ENCODE measurements at regions not wholly inside any gene's neighbourhood (a gene's known extent, or its start where the extent isn't known, plus 50 kb on each side); places are given as distances from the start of the nearest gene placed in this dataset.

DNA sequence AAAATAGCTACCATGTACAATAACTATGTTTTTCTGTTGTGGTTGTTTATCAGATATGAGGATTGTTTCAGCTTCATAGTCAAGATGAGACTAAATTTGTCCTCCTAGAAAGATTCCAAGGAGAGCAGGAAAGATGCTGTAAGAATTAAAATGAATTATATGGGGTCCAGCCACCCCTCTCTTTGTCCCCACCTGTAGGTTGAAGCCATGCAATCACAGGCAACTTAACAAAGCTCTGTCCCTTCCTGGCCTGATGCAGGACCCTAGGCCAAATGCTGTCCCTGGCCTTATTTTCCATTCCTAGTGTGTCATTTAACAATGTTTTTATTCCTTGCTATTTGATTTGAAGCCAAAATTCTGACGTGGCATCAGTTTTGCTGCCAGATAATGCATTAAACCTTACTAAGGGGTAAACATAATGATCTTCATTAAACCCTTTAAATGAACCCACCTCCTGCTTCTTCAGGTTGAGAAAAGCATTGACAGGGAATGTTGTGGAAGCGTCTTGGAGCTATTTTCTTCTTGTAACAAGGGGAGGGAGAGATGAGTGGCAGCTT, 240.9 kb upstream of the ZNF521 start (continued):
- TF ChIP-seq, protein P1, sequence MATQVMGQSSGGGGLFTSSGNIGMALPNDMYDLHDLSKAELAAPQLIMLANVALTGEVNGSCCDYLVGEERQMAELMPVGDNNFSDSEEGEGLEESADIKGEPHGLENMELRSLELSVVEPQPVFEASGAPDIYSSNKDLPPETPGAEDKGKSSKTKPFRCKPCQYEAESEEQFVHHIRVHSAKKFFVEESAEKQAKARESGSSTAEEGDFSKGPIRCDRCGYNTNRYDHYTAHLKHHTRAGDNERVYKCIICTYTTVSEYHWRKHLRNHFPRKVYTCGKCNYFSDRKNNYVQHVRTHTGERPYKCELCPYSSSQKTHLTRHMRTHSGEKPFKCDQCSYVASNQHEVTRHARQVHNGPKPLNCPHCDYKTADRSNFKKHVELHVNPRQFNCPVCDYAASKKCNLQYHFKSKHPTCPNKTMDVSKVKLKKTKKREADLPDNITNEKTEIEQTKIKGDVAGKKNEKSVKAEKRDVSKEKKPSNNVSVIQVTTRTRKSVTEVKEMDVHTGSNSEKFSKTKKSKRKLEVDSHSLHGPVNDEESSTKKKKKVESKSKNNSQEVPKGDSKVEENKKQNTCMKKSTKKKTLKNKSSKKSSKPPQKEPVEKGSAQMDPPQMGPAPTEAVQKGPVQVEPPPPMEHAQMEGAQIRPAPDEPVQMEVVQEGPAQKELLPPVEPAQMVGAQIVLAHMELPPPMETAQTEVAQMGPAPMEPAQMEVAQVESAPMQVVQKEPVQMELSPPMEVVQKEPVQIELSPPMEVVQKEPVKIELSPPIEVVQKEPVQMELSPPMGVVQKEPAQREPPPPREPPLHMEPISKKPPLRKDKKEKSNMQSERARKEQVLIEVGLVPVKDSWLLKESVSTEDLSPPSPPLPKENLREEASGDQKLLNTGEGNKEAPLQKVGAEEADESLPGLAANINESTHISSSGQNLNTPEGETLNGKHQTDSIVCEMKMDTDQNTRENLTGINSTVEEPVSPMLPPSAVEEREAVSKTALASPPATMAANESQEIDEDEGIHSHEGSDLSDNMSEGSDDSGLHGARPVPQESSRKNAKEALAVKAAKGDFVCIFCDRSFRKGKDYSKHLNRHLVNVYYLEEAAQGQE (IDR thresholded peaks at IDR 0.05; ENCODE audit: low read depth) = no peak

DNA sequence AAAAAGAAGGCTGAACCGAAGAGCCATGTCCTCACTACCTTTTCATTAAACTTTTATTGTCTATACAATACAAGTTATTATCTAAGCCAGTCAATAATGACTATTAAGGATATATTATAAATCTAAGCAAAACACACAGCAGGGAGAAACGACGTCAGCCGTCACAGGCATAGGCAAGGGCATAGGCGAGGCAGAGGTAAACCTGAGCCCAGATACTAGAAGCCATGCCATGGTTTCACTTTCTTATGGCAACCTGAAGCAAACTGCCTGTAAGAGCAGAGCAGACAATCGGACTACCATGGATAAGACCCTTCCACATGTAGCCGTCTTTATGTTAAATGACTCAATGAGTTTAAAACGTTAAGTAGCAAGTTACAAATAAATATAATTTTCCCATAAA, 238.5 kb upstream of the ZNF521 start:
- H3K9ac ChIP-seq (ENCODE audit: low read length) = no peak overlapping the region
- ChIA-PET POLR2A (no interaction called here), RAD21 (ENCODE audit: low non-redundant PET in 1 of 2, low total read pairs in 2 of 2, uncharacterized antibody in 2 of 2, unreplicated experiment in 2 of 2) (no interaction called here), CTCF (no interaction called here)
- intact Hi-C loops (cut with micrococcal nuclease) = no loop called here
- no peaks in the 10 kb centered on the region; a peak in 1 of 4 replicates for H3K9me3 ChIP-seq (ENCODE audit: control insufficient read depth in 1 of 2, insufficient read depth in 1 of 2, low read depth in 1 of 2, low read length in 2 of 2)
- no TSS peak for BruUV-seq (replicated peaks)
- H4K20me1 ChIP-seq (ENCODE audit: insufficient read depth) = no peaks in the 10 kb centered on the region; the same call in 1 of the 2 replicates
- no peaks in the 10 kb centered on the region for H3K79me2 ChIP-seq (ENCODE audit: insufficient read depth, low read length)
- DNase-seq (ENCODE audit: low read depth, low spot score) (no peak), ATAC-seq (no peak)
- no peak for TF ChIP-seq ELF1 (IDR thresholded peaks at IDR 0.05; ENCODE audit: borderline replicate concordance, low read depth)
- TF ChIP-seq SP1 (IDR thresholded peaks at IDR 0.05; ENCODE audit: low read depth) = no peak
- no peak for TF ChIP-seq EZH2phosphoT487 (IDR thresholded peaks at IDR 0.05; ENCODE audit: borderline replicate concordance)
- TF ChIP-seq TCF7L2 (IDR thresholded peaks at IDR 0.05; ENCODE audit: borderline replicate concordance, extremely low read depth, insufficient read depth, insufficient read length) = no peak
- TF ChIP-seq, protein P2, sequence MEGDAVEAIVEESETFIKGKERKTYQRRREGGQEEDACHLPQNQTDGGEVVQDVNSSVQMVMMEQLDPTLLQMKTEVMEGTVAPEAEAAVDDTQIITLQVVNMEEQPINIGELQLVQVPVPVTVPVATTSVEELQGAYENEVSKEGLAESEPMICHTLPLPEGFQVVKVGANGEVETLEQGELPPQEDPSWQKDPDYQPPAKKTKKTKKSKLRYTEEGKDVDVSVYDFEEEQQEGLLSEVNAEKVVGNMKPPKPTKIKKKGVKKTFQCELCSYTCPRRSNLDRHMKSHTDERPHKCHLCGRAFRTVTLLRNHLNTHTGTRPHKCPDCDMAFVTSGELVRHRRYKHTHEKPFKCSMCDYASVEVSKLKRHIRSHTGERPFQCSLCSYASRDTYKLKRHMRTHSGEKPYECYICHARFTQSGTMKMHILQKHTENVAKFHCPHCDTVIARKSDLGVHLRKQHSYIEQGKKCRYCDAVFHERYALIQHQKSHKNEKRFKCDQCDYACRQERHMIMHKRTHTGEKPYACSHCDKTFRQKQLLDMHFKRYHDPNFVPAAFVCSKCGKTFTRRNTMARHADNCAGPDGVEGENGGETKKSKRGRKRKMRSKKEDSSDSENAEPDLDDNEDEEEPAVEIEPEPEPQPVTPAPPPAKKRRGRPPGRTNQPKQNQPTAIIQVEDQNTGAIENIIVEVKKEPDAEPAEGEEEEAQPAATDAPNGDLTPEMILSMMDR (IDR thresholded peaks at IDR 0.05 in 2 of 3, conservative IDR thresholded peaks at IDR 0.05 in 1 of 3; ENCODE audit: borderline replicate concordance in 1 of 3, insufficient read depth in 1 of 3, low read depth in 2 of 3, low read length in 2 of 3) = no peak
- no peak for TF ChIP-seq CEBPB (IDR thresholded peaks at IDR 0.05; ENCODE audit: low read depth)
- no peak for TF ChIP-seq JUND (IDR thresholded peaks at IDR 0.05)
- TF ChIP-seq, protein P3, sequence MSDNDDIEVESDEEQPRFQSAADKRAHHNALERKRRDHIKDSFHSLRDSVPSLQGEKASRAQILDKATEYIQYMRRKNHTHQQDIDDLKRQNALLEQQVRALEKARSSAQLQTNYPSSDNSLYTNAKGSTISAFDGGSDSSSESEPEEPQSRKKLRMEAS (IDR thresholded peaks at IDR 0.05) = no peak
- no peak for TF ChIP-seq SIN3A (IDR thresholded peaks at IDR 0.05; ENCODE audit: low read depth)
- H3K4me2 ChIP-seq (ENCODE audit: low read length) = no peak overlapping the region
- no peaks in the 10 kb centered on the region for H3K36me3 ChIP-seq (ENCODE audit: control insufficient read depth in 1 of 2, insufficient read depth in 2 of 2, low read length in 2 of 2)
- H3K27me3 ChIP-seq (ENCODE audit: insufficient read depth, low read length) = no peaks in the 10 kb centered on the region
- H3K4me1 ChIP-seq (ENCODE audit: control insufficient read depth in 1 of 2, insufficient read depth in 2 of 2, low read length in 2 of 2) = no peaks in the 10 kb centered on the region
- H2AFZ ChIP-seq (ENCODE audit: low read depth, low read length, poor library complexity, severe bottlenecking) = no peak overlapping the region
- no peak overlapping the region for H3K27ac ChIP-seq (ENCODE audit: low read depth, low read length)
- no peak overlapping the region for H3K4me3 ChIP-seq (replicated peaks in 1 of 2; ENCODE audit: low read depth in 1 of 2, low read length in 2 of 2)
- H3K9me2 ChIP-seq (ENCODE audit: insufficient read depth) = no peaks in the 10 kb centered on the region

Data from HCT116 (cell line).